PC-3 (cell line): ENCODE measurements at regions not wholly inside any gene's neighbourhood (a gene's known extent, or its start where the extent isn't known, plus 50 kb on each side); places are given as distances from the start of the nearest gene placed in this dataset.

Experiments
- EZH2 ChIP-seq: fragments of 300-600 bp; sonication (generic); IDR thresholded peaks from one replicate; pipeline ENCODE4 v1.6.1; 2017; ENCODE audit warnings: antibody characterized with exemption, mild to moderate bottlenecking, low read length; ENCODE audit not compliant: unreplicated experiment
- EZH2phosphoT487 ChIP-seq: fragments of 300-600 bp; sonication (generic); IDR thresholded peaks from 2 replicates; pipeline ENCODE4 v1.6.1; 2018; ENCODE audit warnings: mild to moderate bottlenecking, antibody characterized with exemption, low read length, borderline replicate concordance
- TF ChIP-seq, protein P1 (sequence below): fragments of 300-600 bp; sonication (generic); conservative IDR thresholded peaks from 2 replicates; pipeline ENCODE4 v1.5.1; 2017; ENCODE audit warnings: antibody characterized with exemption, low read depth, mild to moderate bottlenecking, low read length

DNA sequence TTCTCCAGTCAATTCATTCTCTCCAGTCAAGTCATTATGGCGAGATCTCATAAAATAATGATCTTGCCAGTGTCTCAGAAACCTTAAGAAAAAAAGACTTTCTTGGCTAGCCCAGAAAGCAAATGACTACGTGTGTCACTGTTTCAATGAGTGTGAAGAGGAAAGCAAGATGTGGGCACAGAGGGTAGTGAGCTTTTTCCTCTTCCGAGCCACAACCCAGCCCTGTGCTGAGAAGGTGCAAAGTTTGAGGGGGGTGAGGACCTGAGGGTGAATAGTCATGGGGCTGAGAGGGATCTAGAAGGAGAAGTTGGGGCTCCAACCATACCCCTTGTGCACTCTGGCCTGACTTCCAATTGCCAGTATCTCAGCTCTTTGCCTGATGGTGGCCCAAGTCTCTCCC is 85.6 kb upstream of the EGFL6 start:
- TF ChIP-seq EZH2phosphoT487 = no peak
- TF ChIP-seq, protein P1, sequence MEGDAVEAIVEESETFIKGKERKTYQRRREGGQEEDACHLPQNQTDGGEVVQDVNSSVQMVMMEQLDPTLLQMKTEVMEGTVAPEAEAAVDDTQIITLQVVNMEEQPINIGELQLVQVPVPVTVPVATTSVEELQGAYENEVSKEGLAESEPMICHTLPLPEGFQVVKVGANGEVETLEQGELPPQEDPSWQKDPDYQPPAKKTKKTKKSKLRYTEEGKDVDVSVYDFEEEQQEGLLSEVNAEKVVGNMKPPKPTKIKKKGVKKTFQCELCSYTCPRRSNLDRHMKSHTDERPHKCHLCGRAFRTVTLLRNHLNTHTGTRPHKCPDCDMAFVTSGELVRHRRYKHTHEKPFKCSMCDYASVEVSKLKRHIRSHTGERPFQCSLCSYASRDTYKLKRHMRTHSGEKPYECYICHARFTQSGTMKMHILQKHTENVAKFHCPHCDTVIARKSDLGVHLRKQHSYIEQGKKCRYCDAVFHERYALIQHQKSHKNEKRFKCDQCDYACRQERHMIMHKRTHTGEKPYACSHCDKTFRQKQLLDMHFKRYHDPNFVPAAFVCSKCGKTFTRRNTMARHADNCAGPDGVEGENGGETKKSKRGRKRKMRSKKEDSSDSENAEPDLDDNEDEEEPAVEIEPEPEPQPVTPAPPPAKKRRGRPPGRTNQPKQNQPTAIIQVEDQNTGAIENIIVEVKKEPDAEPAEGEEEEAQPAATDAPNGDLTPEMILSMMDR = no peak
- TF ChIP-seq EZH2 = no peak
